Fibroblast of villous mesenchyme (primary cell): ENCODE measurements at regions not wholly inside any gene's neighbourhood (a gene's known extent, or its start where the extent isn't known, plus 50 kb on each side); places are given as distances from the start of the nearest gene placed in this dataset.
A peak's percentile ranks its signal among the peaks of the same experiment; 100 is the strongest.

Experiments
- DNase-seq: peaks from one replicate; pipeline ENCODE4 v3.0.0-alpha.2; 2010; ENCODE audit warnings: low read depth
- H3K4me3 ChIP-seq: 2 replicates; pipeline ENCODE4 v1.5.1; 2011; ENCODE audit warnings: low read depth, mild to moderate bottlenecking, low read length
- TF ChIP-seq, protein P1 (sequence below): IDR thresholded peaks from 2 replicates; pipeline ENCODE4 v1.5.1; 2012; ENCODE audit warnings: low read depth, mild to moderate bottlenecking, low read length; ENCODE audit not compliant: insufficient read depth

DNA sequence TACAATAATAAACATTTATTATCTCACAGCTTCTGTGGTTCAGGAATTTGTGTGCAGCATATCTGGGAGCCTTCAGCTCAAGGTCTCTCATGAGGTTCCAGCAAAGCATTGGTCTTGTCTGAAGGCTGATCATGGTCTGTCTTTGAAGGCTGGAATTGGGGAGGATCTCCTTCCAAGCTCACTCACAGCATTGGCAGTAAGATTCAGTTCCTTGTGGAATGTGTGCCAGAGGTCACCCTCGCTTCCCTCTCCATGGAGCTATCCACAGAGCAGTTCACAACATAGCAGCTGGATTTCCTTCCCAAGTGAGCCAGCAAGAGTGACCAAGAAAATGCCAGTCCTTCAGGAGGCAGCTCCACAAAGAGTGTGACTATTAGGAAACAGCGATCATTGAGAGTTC, 202.2 kb upstream of the ST6GAL2 start:
- TF ChIP-seq, protein P1, sequence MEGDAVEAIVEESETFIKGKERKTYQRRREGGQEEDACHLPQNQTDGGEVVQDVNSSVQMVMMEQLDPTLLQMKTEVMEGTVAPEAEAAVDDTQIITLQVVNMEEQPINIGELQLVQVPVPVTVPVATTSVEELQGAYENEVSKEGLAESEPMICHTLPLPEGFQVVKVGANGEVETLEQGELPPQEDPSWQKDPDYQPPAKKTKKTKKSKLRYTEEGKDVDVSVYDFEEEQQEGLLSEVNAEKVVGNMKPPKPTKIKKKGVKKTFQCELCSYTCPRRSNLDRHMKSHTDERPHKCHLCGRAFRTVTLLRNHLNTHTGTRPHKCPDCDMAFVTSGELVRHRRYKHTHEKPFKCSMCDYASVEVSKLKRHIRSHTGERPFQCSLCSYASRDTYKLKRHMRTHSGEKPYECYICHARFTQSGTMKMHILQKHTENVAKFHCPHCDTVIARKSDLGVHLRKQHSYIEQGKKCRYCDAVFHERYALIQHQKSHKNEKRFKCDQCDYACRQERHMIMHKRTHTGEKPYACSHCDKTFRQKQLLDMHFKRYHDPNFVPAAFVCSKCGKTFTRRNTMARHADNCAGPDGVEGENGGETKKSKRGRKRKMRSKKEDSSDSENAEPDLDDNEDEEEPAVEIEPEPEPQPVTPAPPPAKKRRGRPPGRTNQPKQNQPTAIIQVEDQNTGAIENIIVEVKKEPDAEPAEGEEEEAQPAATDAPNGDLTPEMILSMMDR, result no peak
- no peak for DNase-seq
- H3K4me3 ChIP-seq, result no peak overlapping the region

DNA sequence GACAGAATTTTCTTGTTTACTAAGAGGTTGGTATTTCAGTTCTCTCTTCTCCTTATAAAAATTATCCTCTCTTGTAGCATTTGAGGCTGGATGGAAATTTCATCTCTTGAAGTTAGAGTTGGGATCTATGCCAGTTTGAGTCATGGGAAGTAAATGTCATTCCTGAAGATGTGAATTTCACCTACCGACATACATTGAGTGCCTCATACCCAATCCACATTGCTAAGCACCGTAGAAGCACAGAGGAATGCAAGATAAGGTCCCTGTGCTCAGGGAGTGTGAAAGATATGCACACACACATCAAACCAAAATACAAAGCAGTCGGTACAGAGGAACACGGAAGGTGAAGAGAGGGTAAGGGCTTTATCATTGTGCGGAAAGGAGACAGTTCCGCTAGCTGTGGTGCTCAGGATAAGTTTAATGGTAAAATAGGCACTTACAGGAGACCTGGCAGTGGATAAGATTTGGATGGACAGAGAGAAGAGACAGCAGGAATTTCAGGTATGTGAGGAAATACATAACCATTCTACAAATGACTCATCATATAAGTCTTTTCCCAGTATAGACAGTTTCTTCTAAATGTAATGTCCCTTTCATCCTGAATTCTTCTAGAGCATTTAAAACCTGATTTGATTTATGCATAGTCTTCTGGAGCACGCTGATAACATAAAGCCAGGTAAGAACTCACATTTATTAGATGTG, 205.3 kb upstream of the ST6GAL2 start:
- TF ChIP-seq, protein P1, result no peak
- DNase-seq, result no peak

DNA sequence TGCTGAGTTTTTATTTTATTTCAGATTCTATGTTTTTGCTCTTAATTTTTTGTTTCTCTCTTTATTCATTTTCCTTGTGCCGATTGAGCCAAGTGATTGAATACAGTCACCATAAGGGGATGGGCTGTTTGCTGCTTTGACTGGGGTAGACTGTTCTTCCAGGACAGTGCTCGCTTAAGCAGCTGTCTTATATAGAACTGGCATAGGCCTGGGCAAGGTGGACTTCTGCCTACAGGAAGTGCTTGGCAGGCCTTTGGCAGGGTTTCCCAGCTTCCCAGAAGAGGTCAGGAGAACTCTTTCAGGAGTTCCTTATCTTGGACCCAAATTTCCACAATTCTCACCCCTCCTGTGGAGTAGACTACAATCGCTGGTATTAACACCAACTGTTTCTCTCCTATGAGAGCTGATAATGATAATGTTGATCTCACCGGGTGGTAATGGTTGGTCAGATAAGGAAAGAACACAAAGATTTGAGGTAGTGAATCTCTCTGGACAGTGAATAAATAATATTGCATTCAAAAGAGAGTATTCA, 207.5 kb upstream of the ST6GAL2 start:
- DNase-seq, result no peak
- TF ChIP-seq, protein P1, result no peak
- H3K4me3 ChIP-seq, result no peak overlapping the region

More for the DNA sequence above, 205.3 kb upstream of the ST6GAL2 start:
- H3K4me3 ChIP-seq, result no peak overlapping the region

DNA sequence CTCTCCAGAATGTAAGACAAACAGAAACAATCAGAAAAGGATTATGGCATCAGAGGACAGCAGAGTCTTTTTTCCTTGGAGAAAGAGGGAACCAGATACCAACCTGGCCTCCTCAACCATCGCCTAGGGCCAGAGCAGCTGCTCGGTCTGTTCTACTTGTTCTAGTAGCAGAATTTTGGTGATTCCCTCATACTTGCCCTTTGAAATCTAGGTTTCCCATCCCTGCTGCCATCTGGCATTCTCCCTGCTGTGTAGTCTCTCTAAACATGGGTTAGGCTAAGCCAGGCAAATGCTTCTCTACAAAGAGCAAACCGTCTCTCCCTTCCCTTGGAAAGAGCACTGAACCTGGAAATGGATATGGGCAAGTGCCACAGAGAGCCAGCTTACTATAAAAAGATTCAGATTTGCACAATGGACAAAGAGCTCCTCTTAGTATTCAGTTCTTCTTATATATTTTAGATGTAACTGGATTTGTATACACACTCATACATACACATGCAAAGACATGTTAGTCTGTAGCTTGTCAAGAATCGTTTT, 208.6 kb upstream of the ST6GAL2 start:
- TF ChIP-seq, protein P1, result no peak
- no peak overlapping the region for H3K4me3 ChIP-seq
- DNase-seq, result no peak

DNA sequence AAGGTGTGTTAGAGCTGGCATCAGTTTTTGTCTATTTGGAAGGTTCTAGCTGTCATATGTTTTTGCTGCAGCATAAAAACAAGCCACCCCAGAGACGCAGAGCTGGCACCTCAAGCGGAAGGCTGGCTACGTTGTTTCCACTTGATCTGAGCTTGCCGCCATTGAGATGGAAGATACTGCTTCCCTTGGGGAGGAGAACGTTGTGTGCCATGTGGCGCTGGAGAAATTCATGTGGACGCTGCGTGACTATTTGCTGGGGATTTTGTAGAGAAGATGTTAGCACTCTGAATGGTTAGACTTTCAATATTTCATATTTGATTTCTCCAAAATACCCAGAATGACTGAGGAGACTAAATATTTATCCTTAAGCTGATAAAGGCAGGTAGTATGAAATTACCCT, 216.2 kb upstream of the ST6GAL2 start:
- TF ChIP-seq, protein P1, result no peak
- no peak overlapping the region for H3K4me3 ChIP-seq

DNA sequence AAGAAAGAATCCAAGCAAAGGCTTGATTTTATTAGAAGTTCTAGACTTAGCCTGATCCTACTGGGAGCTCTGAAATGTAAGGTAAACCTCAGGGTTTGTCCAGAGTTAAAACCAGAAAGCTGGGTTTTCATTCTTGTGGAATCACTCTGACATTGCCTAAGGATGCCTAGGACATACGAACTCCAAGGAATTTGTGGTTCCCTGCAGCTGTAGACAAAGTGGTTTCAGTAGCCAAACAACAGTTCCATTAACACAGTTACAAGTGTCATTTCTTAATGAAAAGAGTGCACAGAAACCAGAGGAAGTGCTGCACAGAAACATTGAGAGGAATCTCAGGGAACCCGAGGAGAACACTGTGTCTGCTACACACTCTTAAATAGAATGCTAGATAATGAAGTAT, 221.4 kb upstream of the ST6GAL2 start:
- TF ChIP-seq, protein P1, result no peak
- no peak overlapping the region for H3K4me3 ChIP-seq
- DNase-seq, result no peak

More for the DNA sequence above, 216.2 kb upstream of the ST6GAL2 start:
- no peak for DNase-seq

DNA sequence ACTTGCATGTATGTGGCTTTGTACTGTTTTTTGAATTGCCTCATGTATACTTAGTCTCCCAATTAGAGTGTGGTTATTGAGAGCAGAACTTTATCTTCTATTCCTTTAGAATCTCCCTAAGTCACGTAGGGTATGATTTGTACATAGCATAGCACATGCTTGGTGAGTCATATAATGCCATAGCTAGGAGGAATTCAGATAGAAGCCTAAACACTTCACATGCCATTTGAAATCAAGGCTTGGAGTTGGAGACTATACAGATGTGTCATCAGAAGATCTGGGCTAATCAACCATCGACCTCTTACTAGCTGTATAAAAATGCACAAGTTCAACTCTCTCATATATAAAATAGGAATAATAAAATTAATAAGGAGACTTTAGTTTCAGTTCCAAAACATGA, 222.6 kb upstream of the ST6GAL2 start:
- TF ChIP-seq, protein P1, result no peak
- H3K4me3 ChIP-seq, result no peak overlapping the region
- DNase-seq, result peak; percentile 17
